OCI-LY3 (cell line): ENCODE measurements at regions not wholly inside any gene's neighbourhood (a gene's known extent, or its start where the extent isn't known, plus 50 kb on each side); places are given as distances from the start of the nearest gene placed in this dataset.

Source experiments
- CTCF ChIP-seq: fragments of 200-600, 300-600 bp; sonication (generic); IDR thresholded peaks from 2 replicates; pipeline ENCODE4 v1.5.1; 2014; ENCODE audit warnings: antibody characterized with exemption, low read length, low read depth
- EZH2phosphoT487 ChIP-seq: fragments of 200-600 bp; shearing (Covaris generic); IDR thresholded peaks from 2 replicates; pipeline ENCODE4 v1.6.1; 2018; ENCODE audit warnings: antibody characterized with exemption, mixed run types, low read depth

GRCh38 chr4:138898282-138898681 lies 117.3 kb upstream of the NOCT start:
- TF ChIP-seq CTCF (no peak), EZH2phosphoT487 (no peak)
